CD14-positive monocyte (primary cell): ENCODE measurements at regions not wholly inside any gene's neighbourhood (a gene's known extent, or its start where the extent isn't known, plus 50 kb on each side); places are given as distances from the start of the nearest gene placed in this dataset.

Experiments
- DNase-seq, 3 donors: peaks; one replicate each; pipeline ENCODE4 v3.0.0-alpha.2; 2011 to 2022
- H2AFZ ChIP-seq: 2 replicates; pipeline ENCODE4 v1.6.0; 2012; ENCODE audit warnings: mild to moderate bottlenecking, low read depth, low read length, inconsistent platforms; ENCODE audit not compliant: insufficient read depth, poor library complexity, severe bottlenecking
- H3K27ac ChIP-seq, 2 donors: 1 replicate in 1 of 2; 2 replicates in 1 of 2; pipeline ENCODE4 v1.5.1; 2012 to 2013; ENCODE audit warnings: low read length in 2 of 2, control low read depth in 1 of 2, inconsistent platforms in 1 of 2, low read depth in 1 of 2, mild to moderate bottlenecking in 1 of 2
- H3K27me3 ChIP-seq, 2 donors: one replicate each; pipeline versions ENCODE4 v1.6.0 to v1.6.1; 2011 to 2013; ENCODE audit warnings: low read length in 2 of 2; ENCODE audit not compliant: control insufficient read depth in 2 of 2, insufficient read depth in 2 of 2
- H3K36me3 ChIP-seq, 2 donors: replicated peaks in 1 of 2; 1 replicate in 1 of 2; 2 replicates in 1 of 2; pipeline versions ENCODE4 v1.5.1 to v1.6.1; 2012 to 2013; ENCODE audit warnings: low read length in 2 of 2, control low read depth in 1 of 2, inconsistent platforms in 1 of 2, mild to moderate bottlenecking in 1 of 2; ENCODE audit not compliant: insufficient read depth in 2 of 2, control insufficient read depth in 1 of 2
- H3K4me1 ChIP-seq, 2 donors: 1 replicate in 1 of 2; 2 replicates in 1 of 2; pipeline versions ENCODE4 v1.5.1 to v1.6.1; 2012 to 2013; ENCODE audit warnings: low read length in 2 of 2, control low read depth in 1 of 2, inconsistent platforms in 1 of 2, mild to moderate bottlenecking in 1 of 2, moderate library complexity in 1 of 2; ENCODE audit not compliant: insufficient read depth in 2 of 2, control insufficient read depth in 1 of 2
- H3K4me2 ChIP-seq: replicated peaks from 2 replicates; pipeline ENCODE3; 2012; ENCODE audit warnings: low read length, moderate library complexity, mild to moderate bottlenecking; ENCODE audit not compliant: poor library complexity, severe bottlenecking; ENCODE audit errors: extremely low read depth
- H3K4me3 ChIP-seq, 3 experiments: fragments of 200-600 bp in 1 of 3; sonication (generic) in 1 of 3; replicated peaks in 1 of 3; 1 replicate in 2 of 3; 2 replicates in 1 of 3; pipeline ENCODE4 v1.5.1; 2011 to 2013; ENCODE audit warnings: low read length in 3 of 3, mild to moderate bottlenecking in 3 of 3, control low read depth in 2 of 3, low read depth in 2 of 3, inconsistent platforms in 1 of 3, moderate library complexity in 1 of 3
- H3K79me2 ChIP-seq: 2 replicates; pipeline ENCODE4 v1.6.0; 2012; ENCODE audit warnings: mild to moderate bottlenecking, control low read depth, inconsistent platforms, low read length, moderate library complexity; ENCODE audit not compliant: insufficient read depth
- H3K9ac ChIP-seq: 2 replicates; pipeline ENCODE4 v1.6.0; 2017; ENCODE audit warnings: low read length, mild to moderate bottlenecking; ENCODE audit not compliant: insufficient read depth, poor library complexity, severe bottlenecking
- H3K9me3 ChIP-seq, 2 donors: replicated peaks in 1 of 2; 1 replicate in 1 of 2; 2 replicates in 1 of 2; pipeline versions ENCODE4 v1.5.1 to v1.6.1; 2012 to 2013; ENCODE audit warnings: low read length in 2 of 2, control low read depth in 1 of 2; ENCODE audit not compliant: control insufficient read depth in 1 of 2, insufficient read depth in 1 of 2
- H4K20me1 ChIP-seq: 2 replicates; pipeline ENCODE4 v1.6.0; 2012; ENCODE audit warnings: mild to moderate bottlenecking, low read length, control low read depth, moderate library complexity; ENCODE audit not compliant: insufficient read depth
- H3K27ac Mint-ChIP-seq, 7 donors: one replicate each; pipeline ENCODE4 v1.8.0; 2020; ENCODE audit warnings: mild to moderate bottlenecking in 7 of 7, mixed read lengths in 7 of 7, moderate library complexity in 6 of 7, inconsistent platforms in 2 of 7
- H3K27me3 Mint-ChIP-seq, 3 donors: one replicate each; pipeline ENCODE4 v1.8.0; 2021 to 2022; ENCODE audit warnings: low read depth in 3 of 3, mild to moderate bottlenecking in 3 of 3, mixed read lengths in 3 of 3, moderate library complexity in 3 of 3, inconsistent platforms in 1 of 3
- H3K36me3 Mint-ChIP-seq, 2 donors: one replicate each; pipeline ENCODE4 v1.8.0; 2020; ENCODE audit warnings: mixed read lengths in 2 of 2, inconsistent platforms in 1 of 2, mild to moderate bottlenecking in 1 of 2
- H3K4me1 Mint-ChIP-seq: one replicate; pipeline ENCODE4 v1.8.0; 2020; ENCODE audit warnings: mild to moderate bottlenecking, mixed read lengths
- H3K4me3 Mint-ChIP-seq, 2 donors: one replicate each; pipeline ENCODE4 v1.8.0; 2020; ENCODE audit warnings: mild to moderate bottlenecking in 2 of 2, mixed read lengths in 2 of 2, moderate library complexity in 1 of 2
- H3K9me3 Mint-ChIP-seq, 7 donors: one replicate each; pipeline ENCODE4 v1.8.0; 2020 to 2022; ENCODE audit warnings: mixed read lengths in 7 of 7, mild to moderate bottlenecking in 6 of 7, moderate library complexity in 6 of 7, inconsistent platforms in 2 of 7
- CTCF ChIP-seq: fragments of 200-600 bp; IDR thresholded peaks from one replicate; pipeline ENCODE4 v1.8.0; 2022; ENCODE audit warnings: antibody characterized with exemption, mild to moderate bottlenecking
- WGBS: methylation state at CpG from one replicate; pipeline ENCODE4 v1.1.5; 2013; ENCODE audit warnings: missing lambda C conversion rate; ENCODE audit not compliant: insufficient coverage; 5-methylcytosine and 5-hydroxymethylcytosine counted together
- intact Hi-C, 2 donors: fragments of 100-400 bp; cut with micrococcal nuclease; formaldehyde crosslinking; loops; one replicate each; pipeline versions ENCODE4 v1.15.0 to v1.15.1; 2023

GRCh38 chr16:58866935-58867334, 132.8 kb upstream of the GOT2 start:
- no peaks in the 10 kb centered on the region for H3K4me1 ChIP-seq

GRCh38 chr16:58863761-58864160, 129.6 kb upstream of the GOT2 start:
- Histone ChIP-seq H3K4me2 (no peak overlapping the region), H3K9me3 (no peaks in the 10 kb centered on the region), H3K36me3 (no peaks in the 10 kb centered on the region), H3K4me3 (no peak overlapping the region), H4K20me1 (no peaks in the 10 kb centered on the region), H3K27ac (no peak overlapping the region), H3K79me2 (no peaks in the 10 kb centered on the region), H3K9ac (no peak overlapping the region), H3K4me1 (peaks cover 3 to 6% of the 10 kb centered on the region in 2 donors), H3K27me3 (no peaks in the 10 kb centered on the region), H2AFZ (peak overlapping the region; percentile 23)
- Mint-ChIP-seq H3K4me1 (peaks cover 14% of the 10 kb centered on the region), H3K4me3 (no peak overlapping the region), H3K36me3 (no peaks in the 10 kb centered on the region), H3K27me3 (peaks cover 3 to 4% (median 4%) of the 10 kb centered on the region in 3 donors), H3K27ac (no peak overlapping the region), H3K9me3 (peaks cover 0 to 4% (median 0%) of the 10 kb centered on the region in 7 donors)
- no peak for DNase-seq
- intact Hi-C loops, result no loop called here
- TF ChIP-seq CTCF, result no peak
- no CpG with 5 or more reads among the region's 1 CpG for WGBS

More at GRCh38 chr16:58866935-58867334, 132.8 kb upstream of the GOT2 start:
- H3K9me3 Mint-ChIP-seq, result peaks cover 0 to 4% (median 0%) of the 10 kb centered on the region in 7 donors
- H3K27me3 ChIP-seq, result no peaks in the 10 kb centered on the region
- no peaks in the 10 kb centered on the region for H3K9me3 ChIP-seq
- no peak overlapping the region for H3K4me2 ChIP-seq
- H3K79me2 ChIP-seq, result no peaks in the 10 kb centered on the region
- H3K36me3 ChIP-seq, result no peaks in the 10 kb centered on the region
- H3K27ac Mint-ChIP-seq, result no peak overlapping the region
- H3K9ac ChIP-seq, result no peak overlapping the region
- WGBS, result 83% methylated on average over 1 of the region's 3 CpGs
- no peak overlapping the region for H3K4me3 Mint-ChIP-seq
- intact Hi-C loops, result no loop called here
- H3K4me3 ChIP-seq, result no peak overlapping the region
- no peak overlapping the region for H3K27ac ChIP-seq
- no peak for TF ChIP-seq CTCF
- H3K27me3 Mint-ChIP-seq, result peaks cover 2 to 4% (median 3%) of the 10 kb centered on the region in 3 donors
- no peaks in the 10 kb centered on the region for H3K4me1 Mint-ChIP-seq
- DNase-seq, result no peak
- H2AFZ ChIP-seq, result no peak overlapping the region
- no peaks in the 10 kb centered on the region for H3K36me3 Mint-ChIP-seq
- H4K20me1 ChIP-seq, result no peaks in the 10 kb centered on the region
